ENCODE measurements at regions not wholly inside any gene's neighbourhood (a gene's known extent, or its start where the extent isn't known, plus 50 kb on each side); places are given as distances from the start of the nearest gene placed in this dataset.

- no peak for TF ChIP-seq POLR2A (IDR thresholded peaks at IDR 0.05; ENCODE audit: extremely low read depth, insufficient read length)
- TF ChIP-seq, protein P1, sequence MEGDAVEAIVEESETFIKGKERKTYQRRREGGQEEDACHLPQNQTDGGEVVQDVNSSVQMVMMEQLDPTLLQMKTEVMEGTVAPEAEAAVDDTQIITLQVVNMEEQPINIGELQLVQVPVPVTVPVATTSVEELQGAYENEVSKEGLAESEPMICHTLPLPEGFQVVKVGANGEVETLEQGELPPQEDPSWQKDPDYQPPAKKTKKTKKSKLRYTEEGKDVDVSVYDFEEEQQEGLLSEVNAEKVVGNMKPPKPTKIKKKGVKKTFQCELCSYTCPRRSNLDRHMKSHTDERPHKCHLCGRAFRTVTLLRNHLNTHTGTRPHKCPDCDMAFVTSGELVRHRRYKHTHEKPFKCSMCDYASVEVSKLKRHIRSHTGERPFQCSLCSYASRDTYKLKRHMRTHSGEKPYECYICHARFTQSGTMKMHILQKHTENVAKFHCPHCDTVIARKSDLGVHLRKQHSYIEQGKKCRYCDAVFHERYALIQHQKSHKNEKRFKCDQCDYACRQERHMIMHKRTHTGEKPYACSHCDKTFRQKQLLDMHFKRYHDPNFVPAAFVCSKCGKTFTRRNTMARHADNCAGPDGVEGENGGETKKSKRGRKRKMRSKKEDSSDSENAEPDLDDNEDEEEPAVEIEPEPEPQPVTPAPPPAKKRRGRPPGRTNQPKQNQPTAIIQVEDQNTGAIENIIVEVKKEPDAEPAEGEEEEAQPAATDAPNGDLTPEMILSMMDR (IDR thresholded peaks at IDR 0.05; ENCODE audit: low read depth, low read length), result no peak
Measured at GRCh38 chr5:164518741-164519080, 1013.3 kb downstream of the MAT2B start.

Measured in NB4 (cell line).